ENCODE measurements at regions not wholly inside any gene's neighbourhood (a gene's known extent, or its start where the extent isn't known, plus 50 kb on each side); places are given as distances from the start of the nearest gene placed in this dataset.

- no peak for DNase-seq (ENCODE audit: low read depth, low spot score)
- no peak for ATAC-seq
These were observed 129.8 kb upstream of the TANK start for GRCh38 chr2:161030260-161031063.

GRCh38 chr2:161031511-161031910 is 128.7 kb upstream of the TANK start:
- Histone ChIP-seq H3K36me3 (ENCODE audit: control insufficient read depth, insufficient read depth, low read length) (no peaks in the 10 kb centered on the region), H3K4me1 (ENCODE audit: control insufficient read depth, insufficient read depth, low read length) (no peaks in the 10 kb centered on the region), H3K27ac (ENCODE audit: low read length) (no peak overlapping the region), H3K9me3 (ENCODE audit: control insufficient read depth, insufficient read depth, low read depth, low read length) (no peaks in the 10 kb centered on the region), H3K27me3 (ENCODE audit: control insufficient read depth, insufficient read depth, low read length) (no peaks in the 10 kb centered on the region; the same call in 1 of the 2 replicates), H3K4me3 (ENCODE audit: low read depth in 2 of 2, low read length in 2 of 2) (no peak overlapping the region)
- ChIA-PET POLR2A (no interaction called here), CTCF (no interaction called here)
- ATAC-seq: no peak
- TF ChIP-seq TCF7L2 (IDR thresholded peaks at IDR 0.05; ENCODE audit: low read depth, low read length) (no peak), POLR2AphosphoS5 (IDR thresholded peaks at IDR 0.05; ENCODE audit: low read depth, low read length) (no peak), SIN3A (IDR thresholded peaks at IDR 0.05; ENCODE audit: borderline replicate concordance, insufficient read depth, low read depth, low read length) (no peak), CTCF (IDR thresholded peaks at IDR 0.05) (no peak), REST (IDR thresholded peaks at IDR 0.05; ENCODE audit: insufficient read depth in 1 of 2, low read depth in 2 of 2, low read length in 1 of 2) (no peak)
- no TSS peak for BruUV-seq (replicated peaks)
- intact Hi-C loops (cut with micrococcal nuclease; ENCODE audit: unreplicated experiment) (no loop called here), in situ Hi-C loops (cut with HindIII; ENCODE audit: low pct_unique_long_range_greater_than_20kb, low sequenced_read_pairs) (no loop called here)
- DNase-seq (ENCODE audit: low read depth, low spot score): no peak

More at GRCh38 chr2:161030260-161031063, 129.8 kb upstream of the TANK start:
- TF ChIP-seq TCF7L2 (IDR thresholded peaks at IDR 0.05; ENCODE audit: low read depth, low read length) (no peak), SIN3A (IDR thresholded peaks at IDR 0.05; ENCODE audit: borderline replicate concordance, insufficient read depth, low read depth, low read length) (no peak), CTCF (IDR thresholded peaks at IDR 0.05) (no peak), POLR2AphosphoS5 (IDR thresholded peaks at IDR 0.05; ENCODE audit: low read depth, low read length) (no peak), REST (IDR thresholded peaks at IDR 0.05; ENCODE audit: insufficient read depth in 1 of 2, low read depth in 2 of 2, low read length in 1 of 2) (no peak)
- in situ Hi-C loops (cut with HindIII; ENCODE audit: low pct_unique_long_range_greater_than_20kb, low sequenced_read_pairs): no loop called here
- ChIA-PET CTCF (no interaction called here), POLR2A (no interaction called here)
- Histone ChIP-seq H3K36me3 (ENCODE audit: control insufficient read depth, insufficient read depth, low read length) (no peaks in the 10 kb centered on the region), H3K9me3 (ENCODE audit: control insufficient read depth, insufficient read depth, low read depth, low read length) (no peaks in the 10 kb centered on the region), H3K4me3 (ENCODE audit: low read depth in 2 of 2, low read length in 2 of 2) (no peak overlapping the region), H3K27me3 (ENCODE audit: control insufficient read depth, insufficient read depth, low read length) (no peaks in the 10 kb centered on the region; the same call in 1 of the 2 replicates), H3K4me1 (ENCODE audit: control insufficient read depth, insufficient read depth, low read length) (no peaks in the 10 kb centered on the region), H3K27ac (ENCODE audit: low read length) (no peak overlapping the region)
- no TSS peak for BruUV-seq (replicated peaks)
- intact Hi-C loops (cut with micrococcal nuclease; ENCODE audit: unreplicated experiment): no loop called here

All from Panc1 (cell line).